H9 (cell line): ENCODE measurements at regions not wholly inside any gene's neighbourhood (a gene's known extent, or its start where the extent isn't known, plus 50 kb on each side); places are given as distances from the start of the nearest gene placed in this dataset.

Experiments used
- DNase-seq: peaks from one replicate; pipeline ENCODE4 v3.0.0-alpha.2; 2017
- H2AFZ ChIP-seq: one replicate; pipeline ENCODE4 v1.6.1; 2013; ENCODE audit warnings: mild to moderate bottlenecking, low read length, control low read depth, moderate library complexity
- H2AK5ac ChIP-seq: 2 replicates; pipeline ENCODE4 v1.6.1; 2013; ENCODE audit warnings: low read length, control low read depth, mixed read lengths; ENCODE audit not compliant: insufficient read length
- H2BK120ac ChIP-seq: one replicate; pipeline ENCODE4 v1.6.1; 2013; ENCODE audit warnings: low read depth, mild to moderate bottlenecking, low read length, control low read depth, inconsistent platforms; ENCODE audit not compliant: poor library complexity, severe bottlenecking
- H2BK12ac ChIP-seq: 2 replicates; pipeline ENCODE4 v1.6.1; 2013; ENCODE audit warnings: low read length, control low read depth, mixed read lengths, low read depth; ENCODE audit not compliant: insufficient read length
- H2BK15ac ChIP-seq: 2 replicates; pipeline ENCODE4 v1.6.1; 2013; ENCODE audit warnings: low read depth, low read length, control low read depth
- H2BK20ac ChIP-seq: one replicate; pipeline ENCODE4 v1.6.1; 2013; ENCODE audit warnings: low read depth, mild to moderate bottlenecking, low read length, control low read depth, inconsistent platforms; ENCODE audit not compliant: poor library complexity, severe bottlenecking
- H2BK5ac ChIP-seq: 2 replicates; pipeline ENCODE4 v1.6.1; 2013; ENCODE audit warnings: low read length, control low read depth, mixed read lengths; ENCODE audit not compliant: insufficient read length
- H3K14ac ChIP-seq: 2 replicates; pipeline ENCODE4 v1.6.1; 2013; ENCODE audit warnings: low read length, control low read depth; ENCODE audit not compliant: insufficient read depth
- H3K18ac ChIP-seq: 2 replicates; pipeline ENCODE4 v1.6.1; 2013; ENCODE audit warnings: low read depth, mild to moderate bottlenecking, mixed read lengths, low read length, control low read depth; ENCODE audit not compliant: insufficient read length
- H3K23ac ChIP-seq: 2 replicates; pipeline ENCODE4 v1.6.1; 2013; ENCODE audit warnings: low read length, control low read depth, mixed read lengths, low read depth; ENCODE audit not compliant: insufficient read length
- H3K23me2 ChIP-seq: 2 replicates; pipeline ENCODE4 v1.6.1; 2013; ENCODE audit warnings: low read depth, mild to moderate bottlenecking, mixed read lengths, low read length, control low read depth; ENCODE audit not compliant: insufficient read length, poor library complexity, severe bottlenecking
- H3K27ac ChIP-seq: 2 replicates; pipeline ENCODE4 v1.5.1; 2013; ENCODE audit warnings: low read length, control low read depth, mixed read lengths, low read depth; ENCODE audit not compliant: insufficient read length
- H3K27me3 ChIP-seq: 2 replicates; pipeline ENCODE4 v1.6.1; 2013; ENCODE audit warnings: low read length, control low read depth, inconsistent platforms; ENCODE audit not compliant: insufficient read depth
- H3K4ac ChIP-seq: 2 replicates; pipeline ENCODE4 v1.6.1; 2013; ENCODE audit warnings: low read depth, mild to moderate bottlenecking, control low read depth, inconsistent platforms, low read length, moderate library complexity
- H3K4me1 ChIP-seq: 2 replicates; pipeline ENCODE4 v1.6.1; 2013; ENCODE audit warnings: low read length, control low read depth, inconsistent platforms; ENCODE audit not compliant: insufficient read depth
- H3K4me2 ChIP-seq: 2 replicates; pipeline ENCODE4 v1.6.1; 2013; ENCODE audit warnings: low read length, control low read depth, mixed read lengths; ENCODE audit not compliant: insufficient read length, insufficient read depth
- H3K56ac ChIP-seq: 2 replicates; pipeline ENCODE4 v1.6.1; 2013; ENCODE audit warnings: low read depth, mild to moderate bottlenecking, mixed read lengths, low read length, control low read depth; ENCODE audit not compliant: insufficient read length
- H3K79me1 ChIP-seq: 2 replicates; pipeline ENCODE4 v1.6.1; 2013; ENCODE audit warnings: low read depth, mild to moderate bottlenecking, moderate library complexity, low read length, control low read depth, inconsistent platforms; ENCODE audit not compliant: insufficient read depth, poor library complexity, severe bottlenecking
- H3K79me2 ChIP-seq: 2 replicates; pipeline ENCODE4 v1.6.1; 2013; ENCODE audit warnings: low read length, control low read depth, inconsistent platforms; ENCODE audit not compliant: insufficient read depth
- H3K9ac ChIP-seq: 2 replicates; pipeline ENCODE4 v1.6.1; 2013; ENCODE audit warnings: low read length, control low read depth, mixed read lengths; ENCODE audit not compliant: insufficient read length; ENCODE audit errors: extremely low read depth
- H3K9me3 ChIP-seq: one replicate; pipeline ENCODE4 v1.6.1; 2013; ENCODE audit warnings: low read depth, low read length, inconsistent platforms; ENCODE audit not compliant: control insufficient read depth
- H3T11ph ChIP-seq: one replicate; pipeline ENCODE4 v1.6.1; 2013; ENCODE audit warnings: mild to moderate bottlenecking, low read length, control low read depth, inconsistent platforms
- H4K20me1 ChIP-seq: one replicate; pipeline ENCODE4 v1.6.1; 2013; ENCODE audit not compliant: control insufficient read depth, insufficient read length, insufficient read depth
- H4K5ac ChIP-seq: 2 replicates; pipeline ENCODE4 v1.6.1; 2013; ENCODE audit warnings: low read depth, mild to moderate bottlenecking, mixed read lengths, low read length, control low read depth; ENCODE audit not compliant: insufficient read length
- H4K8ac ChIP-seq: replicated peaks from 2 replicates; pipeline ENCODE4 v1.6.1; 2013; ENCODE audit warnings: low read length, control low read depth, mixed read lengths, low read depth; ENCODE audit not compliant: insufficient read length
- H4K91ac ChIP-seq: 2 replicates; pipeline ENCODE4 v1.6.1; 2013; ENCODE audit warnings: low read depth, mild to moderate bottlenecking, moderate library complexity, mixed read lengths, low read length, control low read depth; ENCODE audit not compliant: insufficient read length
- H3K27ac Mint-ChIP-seq, 3 experiments: 2 replicates in 2 of 3; 3 replicates in 1 of 3; pipeline ENCODE4 v1.8.0; 2020 to 2021; ENCODE audit warnings: mixed read lengths in 3 of 3, mild to moderate bottlenecking in 1 of 3, moderate library complexity in 1 of 3
- H3K27me3 Mint-ChIP-seq: 2 replicates; pipeline ENCODE4 v1.8.0; 2021; ENCODE audit warnings: low read depth, mild to moderate bottlenecking, moderate library complexity, mixed read lengths
- H3K36me3 Mint-ChIP-seq, 3 experiments: 2 replicates in 2 of 3; 3 replicates in 1 of 3; pipeline ENCODE4 v1.8.0; 2020 to 2021; ENCODE audit warnings: low read depth in 3 of 3, mixed read lengths in 3 of 3; ENCODE audit not compliant: insufficient read depth in 1 of 3
- H3K4me1 Mint-ChIP-seq, 2 experiments: 2 replicates each; pipeline ENCODE4 v1.8.0; 2020; ENCODE audit warnings: mixed read lengths in 2 of 2
- H3K4me3 Mint-ChIP-seq, 2 experiments: 2 replicates in 1 of 2; 3 replicates in 1 of 2; pipeline ENCODE4 v1.8.0; 2020 to 2021; ENCODE audit warnings: mild to moderate bottlenecking in 2 of 2, mixed read lengths in 2 of 2, moderate library complexity in 1 of 2
- H3K9me3 Mint-ChIP-seq, 2 experiments: 2 replicates in 1 of 2; 3 replicates in 1 of 2; pipeline ENCODE4 v1.8.0; 2020; ENCODE audit warnings: mild to moderate bottlenecking in 2 of 2, mixed read lengths in 2 of 2, moderate library complexity in 1 of 2
- CTCF ChIP-seq: fragments of 200-600 bp; sonication (generic); conservative IDR thresholded peaks from 3 replicates; pipeline ENCODE4 v1.8.0; 2021; ENCODE audit warnings: antibody characterized with exemption, mild to moderate bottlenecking
- WGBS: extraction: QIAGEN DNeasy Blood & Tissue Kit; methylation state at CpG from one replicate; pipeline ENCODE4 v1.1.7; 2013; ENCODE audit warnings: missing lambda C conversion rate, low lambda C conversion rate, mixed read lengths; ENCODE audit not compliant: insufficient read length; ENCODE audit errors: extremely low coverage; 5-methylcytosine and 5-hydroxymethylcytosine counted together

GRCh38 chr4:162874748-162875147 lies 291.9 kb downstream of the NAF1 start:
- peaks cover 0 to 2% of the 10 kb centered on the region in 2 experiments; a peak in 2 of 5 replicates for H3K9me3 Mint-ChIP-seq
- H3K23ac ChIP-seq = no peak overlapping the region
- no peak overlapping the region for H4K8ac ChIP-seq
- H3T11ph ChIP-seq = no peak overlapping the region
- no peak overlapping the region for H4K91ac ChIP-seq
- WGBS = no CpG with 5 or more reads among the region's 2 CpGs
- no peaks in the 10 kb centered on the region for H3K79me1 ChIP-seq
- H2BK20ac ChIP-seq = no peak overlapping the region
- H3K27me3 Mint-ChIP-seq = no peaks in the 10 kb centered on the region
- no peak overlapping the region for H3K27ac Mint-ChIP-seq
- no peak overlapping the region for H2BK5ac ChIP-seq
- H2BK12ac ChIP-seq = no peak overlapping the region
- no peak overlapping the region for H2AFZ ChIP-seq
- H3K9me3 ChIP-seq = no peaks in the 10 kb centered on the region
- no peak for DNase-seq
- H2BK15ac ChIP-seq = no peak overlapping the region
- no peak overlapping the region for H2BK120ac ChIP-seq
- no peaks in the 10 kb centered on the region for H3K4me1 ChIP-seq
- no peaks in the 10 kb centered on the region for H3K4me1 Mint-ChIP-seq
- H4K20me1 ChIP-seq = no peaks in the 10 kb centered on the region
- H3K9ac ChIP-seq = no peak overlapping the region
- no peak overlapping the region for H3K4ac ChIP-seq
- no peak overlapping the region for H3K14ac ChIP-seq
- H3K36me3 Mint-ChIP-seq = peaks cover 0 to 2% (median 0%) of the 10 kb centered on the region in 3 experiments; a peak in 1 of 7 replicates
- no peak overlapping the region for H3K4me3 Mint-ChIP-seq
- TF ChIP-seq CTCF = no peak
- no peaks in the 10 kb centered on the region for H3K23me2 ChIP-seq
- no peaks in the 10 kb centered on the region for H3K27me3 ChIP-seq
- H3K27ac ChIP-seq = no peak overlapping the region
- H3K4me2 ChIP-seq = no peak overlapping the region
- H4K5ac ChIP-seq = no peak overlapping the region
- no peak overlapping the region for H3K18ac ChIP-seq
- H3K79me2 ChIP-seq = no peaks in the 10 kb centered on the region
- no peak overlapping the region for H2AK5ac ChIP-seq
- H3K56ac ChIP-seq = no peak overlapping the region
